Activated T-helper 2 cell treated with anti-CD3 and anti-CD28 coated beads, Interferon-gamma antibody, Interleukin-2, Interleukin-4, amounts not matched to agents 10 μg/mL and 5 μg/mL and 100 μg/mL, durations not matched to agents 14 hours and 24 hours and 36 hours (primary cell): ENCODE measurements at regions not wholly inside any gene's neighbourhood (a gene's known extent, or its start where the extent isn't known, plus 50 kb on each side); places are given as distances from the start of the nearest gene placed in this dataset.
"Not testable (repeated sequence)": the region's sequence is repeated elsewhere in the genome, so short reads cannot be mapped to it uniquely, and the experiment has no call there.

Source experiments
- DNase-seq: peaks from one replicate; pipeline ENCODE4 v3.0.0; 2021; ENCODE audit warnings: low spot score
- H3K27ac Mint-ChIP-seq: one replicate; pipeline ENCODE4 v1.8.0; 2021; ENCODE audit warnings: mixed read lengths
- H3K27me3 Mint-ChIP-seq: one replicate; pipeline ENCODE4 v1.8.0; 2021; ENCODE audit warnings: low read depth, mixed read lengths
- H3K36me3 Mint-ChIP-seq: one replicate; pipeline ENCODE4 v1.8.0; 2021; ENCODE audit warnings: low read depth, mixed read lengths
- H3K4me1 Mint-ChIP-seq: one replicate; pipeline ENCODE4 v1.8.0; 2021; ENCODE audit warnings: low read depth, mixed read lengths
- H3K4me3 Mint-ChIP-seq: one replicate; pipeline ENCODE4 v1.8.0; 2021; ENCODE audit warnings: low read depth, mild to moderate bottlenecking, moderate library complexity, mixed read lengths
- H3K9me3 Mint-ChIP-seq: one replicate; pipeline ENCODE4 v1.8.0; 2021; ENCODE audit warnings: mixed read lengths
- intact Hi-C: fragments of 100-400 bp; cut with micrococcal nuclease; formaldehyde crosslinking; loops from one replicate; pipeline ENCODE4 v1.15.1; 2023

DNA sequence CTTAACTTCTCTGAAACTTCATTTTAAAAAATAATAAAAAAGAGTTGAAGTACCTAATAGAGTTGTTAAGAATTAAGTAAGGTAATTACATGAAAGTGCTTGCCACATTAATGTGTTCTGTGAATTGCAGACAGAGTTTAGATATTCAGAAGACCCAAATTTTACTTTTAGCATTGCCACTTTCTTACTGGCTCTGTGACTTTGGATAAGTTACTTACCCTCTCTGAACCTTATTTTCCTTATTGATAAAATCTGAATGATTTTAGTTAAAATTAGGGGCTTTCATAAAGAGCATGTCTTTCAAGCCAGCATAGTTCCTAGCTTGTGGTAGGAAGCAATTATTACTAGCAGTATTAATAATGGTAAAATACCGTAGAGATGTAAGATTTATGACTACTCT lies 101.2 kb upstream of the CREB1 start:
- Mint-ChIP-seq H3K27ac (no peak overlapping the region), H3K9me3 (peaks cover 9% of the 10 kb centered on the region), H3K4me1 (peaks cover 10% of the 10 kb centered on the region), H3K4me3 (no peak overlapping the region), H3K27me3 (no peaks in the 10 kb centered on the region), H3K36me3 (peaks cover 2% of the 10 kb centered on the region)
- intact Hi-C loops = no loop called here
- no peak for DNase-seq

- no peaks in the 10 kb centered on the region for H3K36me3 Mint-ChIP-seq
- no peak for DNase-seq
- H3K27ac Mint-ChIP-seq = no peak overlapping the region
- H3K27me3 Mint-ChIP-seq = no peaks in the 10 kb centered on the region
- no peaks in the 10 kb centered on the region for H3K4me1 Mint-ChIP-seq
- H3K9me3 Mint-ChIP-seq = no peaks in the 10 kb centered on the region
- no peak overlapping the region for H3K4me3 Mint-ChIP-seq
- intact Hi-C loops = no loop called here
Measured at GRCh38 chr2:207432453-207432852, 97.3 kb upstream of the CREB1 start.

- Mint-ChIP-seq H3K27me3 (no peaks in the 10 kb centered on the region), H3K36me3 (no peaks in the 10 kb centered on the region), H3K9me3 (no peaks in the 10 kb centered on the region), H3K27ac (no peak overlapping the region), H3K4me1 (no peaks in the 10 kb centered on the region), H3K4me3 (no peak overlapping the region)
- intact Hi-C loops = no loop called here
- DNase-seq = no peak
Measured at GRCh38 chr2:207434306-207434705, 95.5 kb upstream of the CREB1 start.

DNA sequence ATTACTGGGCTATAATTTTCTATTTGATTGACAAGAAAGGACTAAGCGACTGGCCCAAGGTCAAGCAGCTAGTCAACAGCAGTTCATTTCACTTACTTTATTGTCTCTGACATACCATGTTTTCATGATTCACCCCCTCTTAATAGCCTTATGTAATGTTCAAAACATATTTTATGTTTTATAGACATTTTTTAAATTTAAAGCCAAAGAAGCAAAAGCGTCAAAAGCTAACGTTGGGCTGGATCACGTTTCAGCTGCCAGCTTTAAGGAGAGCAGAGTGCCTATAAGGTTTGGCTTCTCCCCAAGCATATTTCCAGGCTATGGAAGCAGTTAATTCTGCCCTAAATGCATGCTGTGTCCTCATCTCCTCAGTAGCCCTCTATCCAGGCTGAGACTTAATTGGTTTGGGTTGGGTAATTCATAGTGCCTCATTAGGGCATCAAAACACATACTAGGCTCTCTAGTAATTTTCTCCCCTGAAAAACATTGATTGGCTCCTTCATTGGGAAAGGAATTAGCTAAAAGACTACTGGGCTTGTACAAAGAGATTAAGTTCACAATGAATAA lies 94.8 kb upstream of the CREB1 start:
- Mint-ChIP-seq H3K9me3 (no peaks in the 10 kb centered on the region), H3K36me3 (no peaks in the 10 kb centered on the region), H3K27me3 (no peaks in the 10 kb centered on the region), H3K4me1 (no peaks in the 10 kb centered on the region), H3K27ac (no peak overlapping the region), H3K4me3 (no peak overlapping the region)
- DNase-seq = no peak
- intact Hi-C loops = no loop called here

DNA sequence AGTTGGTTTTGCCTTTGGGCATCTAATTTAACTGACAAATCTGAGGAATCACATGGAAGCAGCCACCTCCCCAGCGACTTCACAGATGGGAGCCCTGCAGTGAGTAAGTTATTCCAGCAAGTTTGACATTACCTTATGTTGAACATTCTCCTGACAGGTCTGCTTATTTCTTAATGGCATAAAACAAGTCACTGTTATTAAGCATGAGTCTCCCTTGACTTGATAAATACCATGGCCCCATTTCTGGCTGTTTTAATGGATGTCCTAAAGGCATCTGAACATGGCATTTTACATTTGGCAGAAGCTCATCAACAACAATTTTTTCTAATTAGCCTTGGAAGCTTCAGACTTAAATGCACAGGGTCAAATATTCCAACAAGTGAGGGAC lies 92.6 kb upstream of the CREB1 start:
- Mint-ChIP-seq H3K4me3 (no peak overlapping the region), H3K9me3 (no peaks in the 10 kb centered on the region), H3K27me3 (no peaks in the 10 kb centered on the region), H3K36me3 (no peaks in the 10 kb centered on the region), H3K4me1 (no peaks in the 10 kb centered on the region), H3K27ac (no peak overlapping the region)
- intact Hi-C loops = no loop called here
- DNase-seq = no peak

DNA sequence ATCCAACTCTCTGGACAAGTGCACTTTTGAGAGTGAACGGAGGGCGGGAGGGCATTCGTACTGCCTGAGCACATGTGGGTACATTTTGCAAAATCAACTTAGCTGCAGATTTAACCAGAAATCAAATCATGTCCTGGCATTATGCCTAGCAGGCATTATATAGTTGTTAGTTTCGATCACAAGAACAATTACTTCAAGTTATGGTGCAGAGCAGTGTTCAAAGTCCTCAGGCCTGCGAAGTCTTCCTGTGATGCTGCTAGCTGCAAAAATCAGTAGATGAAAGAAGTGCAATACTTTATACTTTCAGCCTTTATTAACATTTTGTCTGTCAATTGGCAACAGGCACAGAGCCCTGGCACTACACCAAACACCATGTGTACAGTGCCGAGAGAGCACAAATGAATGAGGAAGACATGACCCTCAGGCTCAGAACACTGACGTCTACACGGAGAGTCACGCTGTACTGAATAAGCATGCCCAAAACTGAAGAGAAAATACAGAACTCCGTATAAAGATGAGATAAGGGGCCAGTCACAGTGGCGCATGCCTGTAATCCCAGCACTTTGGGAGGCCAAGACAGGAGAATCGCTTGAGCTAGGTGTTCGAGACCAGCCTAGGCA lies 92.1 kb upstream of the CREB1 start:
- Mint-ChIP-seq H3K27ac (no peak overlapping the region), H3K4me3 (no peak overlapping the region), H3K4me1 (no peaks in the 10 kb centered on the region), H3K9me3 (no peaks in the 10 kb centered on the region), H3K27me3 (no peaks in the 10 kb centered on the region), H3K36me3 (no peaks in the 10 kb centered on the region)
- intact Hi-C loops = no loop called here
- DNase-seq = no peak

- intact Hi-C loops = no loop called here
- no peak for DNase-seq
- H3K9me3 Mint-ChIP-seq = no peaks in the 10 kb centered on the region
- no peaks in the 10 kb centered on the region for H3K27me3 Mint-ChIP-seq
- H3K4me3 Mint-ChIP-seq = no peak overlapping the region
- H3K27ac Mint-ChIP-seq = no peak overlapping the region
- H3K4me1 Mint-ChIP-seq = no peaks in the 10 kb centered on the region
- H3K36me3 Mint-ChIP-seq = no peaks in the 10 kb centered on the region
Measured at GRCh38 chr2:207438414-207439126, 91.2 kb upstream of the CREB1 start.

- H3K27ac Mint-ChIP-seq, intact Hi-C loops, H3K27me3 Mint-ChIP-seq, DNase-seq, H3K9me3 Mint-ChIP-seq, H3K4me3 Mint-ChIP-seq, H3K36me3 Mint-ChIP-seq, H3K4me1 Mint-ChIP-seq: not testable (repeated sequence)
Measured at GRCh38 chr2:207439881-207440280, 89.9 kb upstream of the CREB1 start.

DNA sequence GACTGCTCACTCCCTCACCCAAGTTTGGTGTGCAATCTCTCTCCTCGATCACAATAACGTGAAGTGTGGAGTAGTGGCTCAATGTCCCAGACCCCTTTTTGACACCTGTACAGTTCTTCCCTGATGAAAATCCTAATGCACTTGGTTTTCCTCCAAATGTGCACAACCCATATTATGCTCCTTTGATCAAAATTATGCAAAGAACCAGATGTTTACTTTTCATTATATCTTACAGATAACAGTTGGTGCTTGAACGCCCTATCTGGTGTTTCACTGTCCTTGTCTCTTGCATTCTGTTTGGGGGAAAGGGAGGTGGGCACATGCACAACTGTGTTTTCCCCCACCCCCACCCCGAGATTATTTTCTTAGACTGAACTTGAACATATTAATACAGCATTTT lies 85.0 kb upstream of the CREB1 start:
- Mint-ChIP-seq H3K4me3 (no peak overlapping the region), H3K36me3 (no peaks in the 10 kb centered on the region), H3K27me3 (peaks cover 3% of the 10 kb centered on the region), H3K9me3 (no peaks in the 10 kb centered on the region), H3K27ac (no peak overlapping the region), H3K4me1 (peaks cover 2% of the 10 kb centered on the region)
- no peak for DNase-seq
- intact Hi-C loops = no loop called here

GRCh38 chr2:207446653-207447052 lies 83.1 kb upstream of the CREB1 start:
- Mint-ChIP-seq H3K27ac (no peak overlapping the region), H3K36me3 (no peaks in the 10 kb centered on the region), H3K4me3 (no peak overlapping the region), H3K4me1 (peaks cover 2% of the 10 kb centered on the region), H3K9me3 (no peaks in the 10 kb centered on the region), H3K27me3 (peaks cover 5% of the 10 kb centered on the region)
- intact Hi-C loops = no loop called here
- no peak for DNase-seq

DNA sequence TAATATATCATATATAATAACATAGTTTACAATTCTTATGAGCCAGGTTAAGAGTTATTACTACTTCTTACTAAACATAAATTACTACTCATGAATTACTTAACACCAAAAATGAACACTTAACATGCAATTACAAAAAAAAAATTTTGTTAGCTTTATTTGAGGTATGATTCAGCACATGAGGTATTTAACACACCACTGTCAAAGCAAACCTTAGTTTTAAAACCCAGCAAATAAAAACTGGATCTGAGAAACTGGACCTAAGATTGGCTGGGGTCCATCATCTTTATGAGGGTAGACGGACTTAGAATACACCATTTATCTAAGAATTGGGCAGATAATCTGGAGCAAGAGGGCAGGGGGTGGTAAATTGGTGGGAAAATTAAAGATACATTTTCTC lies 81.8 kb upstream of the CREB1 start:
- H3K36me3 Mint-ChIP-seq = no peaks in the 10 kb centered on the region
- intact Hi-C loops = no loop called here
- H3K4me3 Mint-ChIP-seq = no peak overlapping the region
- peaks cover 2% of the 10 kb centered on the region for H3K4me1 Mint-ChIP-seq
- no peaks in the 10 kb centered on the region for H3K9me3 Mint-ChIP-seq
- no peak overlapping the region for H3K27ac Mint-ChIP-seq
- peaks cover 5% of the 10 kb centered on the region for H3K27me3 Mint-ChIP-seq
- DNase-seq = no peak

DNA sequence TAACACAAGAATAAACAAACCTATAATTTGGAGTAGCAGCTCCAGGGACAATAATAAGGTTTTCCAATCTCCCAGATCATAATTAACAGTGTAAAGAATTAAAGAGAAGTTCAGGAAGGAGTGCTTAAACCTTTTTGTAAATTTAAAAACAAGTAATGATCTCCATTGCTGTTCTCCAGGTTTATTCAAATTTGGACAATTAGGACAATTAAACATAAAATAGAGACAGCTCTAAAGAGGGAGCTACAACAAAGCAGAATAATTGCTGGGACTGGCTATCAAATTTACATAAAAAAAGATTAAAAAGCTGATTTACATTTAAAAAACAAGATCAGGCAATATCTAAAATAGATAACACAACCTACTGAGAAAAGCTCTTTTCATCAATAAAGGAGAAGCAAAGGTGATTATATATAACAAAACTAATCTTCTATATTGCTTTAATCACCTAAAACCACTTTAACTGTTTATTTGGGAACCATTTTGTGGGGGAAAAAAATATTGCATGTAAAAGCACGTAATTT lies 80.1 kb upstream of the CREB1 start:
- no peak overlapping the region for H3K27ac Mint-ChIP-seq

GRCh38 chr2:207450186-207450585 lies 79.6 kb upstream of the CREB1 start:
- no peak for DNase-seq
- no peak overlapping the region for H3K27ac Mint-ChIP-seq
- H3K4me1 Mint-ChIP-seq = peaks cover 2% of the 10 kb centered on the region
- intact Hi-C loops = no loop called here
- no peaks in the 10 kb centered on the region for H3K36me3 Mint-ChIP-seq
- H3K27me3 Mint-ChIP-seq = peaks cover 5% of the 10 kb centered on the region
- peaks cover 4% of the 10 kb centered on the region for H3K9me3 Mint-ChIP-seq
- no peak overlapping the region for H3K4me3 Mint-ChIP-seq

More for the DNA sequence above, 80.1 kb upstream of the CREB1 start:
- H3K36me3 Mint-ChIP-seq = no peaks in the 10 kb centered on the region
- peaks cover 5% of the 10 kb centered on the region for H3K27me3 Mint-ChIP-seq
- no peak overlapping the region for H3K4me3 Mint-ChIP-seq
- no peak for DNase-seq
- H3K9me3 Mint-ChIP-seq = peaks cover 4% of the 10 kb centered on the region
- intact Hi-C loops = no loop called here
- H3K4me1 Mint-ChIP-seq = peaks cover 2% of the 10 kb centered on the region
